PFSK-1 (cell line): ENCODE measurements at regions not wholly inside any gene's neighbourhood (a gene's known extent, or its start where the extent isn't known, plus 50 kb on each side); places are given as distances from the start of the nearest gene placed in this dataset.

Experiments
- POLR2AphosphoS5 ChIP-seq: IDR thresholded peaks from 2 replicates; pipeline ENCODE4 v1.6.1; 2012; ENCODE audit warnings: low read depth, mild to moderate bottlenecking, control low read depth, low read length, moderate library complexity
- REST ChIP-seq, 2 experiments: IDR thresholded peaks; 2 replicates each; pipeline versions ENCODE4 v1.6.1 to v1.8.0; 2011 to 2012; ENCODE audit warnings: low read depth in 2 of 2, low read length in 2 of 2, control low read depth in 1 of 2, inconsistent platforms in 1 of 2, mild to moderate bottlenecking in 1 of 2, moderate library complexity in 1 of 2; ENCODE audit not compliant: insufficient read depth in 1 of 2
- TAF1 ChIP-seq: IDR thresholded peaks from 2 replicates; pipeline ENCODE4 v1.6.1; 2012; ENCODE audit warnings: low read length, control low read depth, borderline replicate concordance; ENCODE audit not compliant: insufficient read depth

GRCh38 chrX:40285876-40286275 lies 188.1 kb upstream of the BCOR start:
- TF ChIP-seq POLR2AphosphoS5 (no peak), TAF1 (no peak), REST (IDR thresholded peaks at IDR 0.05; ENCODE audit: insufficient read depth in 1 of 2, low read depth in 2 of 2, low read length in 2 of 2) (no peak)
